K562 (cell line): ENCODE measurements at regions not wholly inside any gene's neighbourhood (a gene's known extent, or its start where the extent isn't known, plus 50 kb on each side); places are given as distances from the start of the nearest gene placed in this dataset.

Experiments
- ATAC-seq: fragments of 200-7000 bp; cut with Tn5 transposase; 3 replicates; pipeline ENCODE4 v1.9.1; 2020; ENCODE audit warnings: moderate library complexity
- BruUV-seq: library from RNA; stranded (reverse); fragments of 400-500 nt; replicated peaks from 2 replicates; lab custom pipeline; 2021; lab: Mats Ljungman, UMichigan
- CTCF ChIA-PET: fragments of 300-600 bp; formaldehyde crosslinking; extraction: SDS; loops from one replicate; lab custom pipeline; 2021; ENCODE audit warnings: low intra/inter-chr PET ratio; lab: Yijun Ruan, JAX
- POLR2A ChIA-PET: fragments of 300-600, 350-650 bp; sonication (Branson Sonifier 250); formaldehyde crosslinking; extraction: SDS; loops from one replicate; lab custom pipeline; 2021; ENCODE audit warnings: antibody characterized with exemption, inconsistent platforms; lab: Yijun Ruan, JAX
- DNase-seq, 4 experiments: peaks; one replicate each; pipeline versions ENCODE4 v3.0.0 to v3.0.0-alpha.2; 2011 to 2018; ENCODE audit warnings: low spot score in 3 of 4, mixed read lengths in 3 of 4; ENCODE audit errors: extremely low read depth in 1 of 4
- FAIRE-seq: peaks from 2 replicates; lab custom pipeline; 2011; peaks lifted over from hg19 to GRCh38; lab: Jason Lieb, UNC
- H2AFZ ChIP-seq: 2 replicates; pipeline ENCODE4 v1.6.0; 2011; ENCODE audit warnings: low read depth, low read length, control low read depth, inconsistent platforms
- H3K27ac ChIP-seq: fragments of 200-600 bp; 3 replicates; pipeline ENCODE4 v1.8.0; 2011; ENCODE audit warnings: low read depth, mild to moderate bottlenecking, control low read depth, inconsistent platforms, low read length, moderate library complexity, mixed read lengths; ENCODE audit errors: extremely low read depth
- H3K27me3 ChIP-seq, 2 experiments: fragments of 300-600 bp in 1 of 2; 2 replicates in 1 of 2; 3 replicates in 1 of 2; pipeline versions ENCODE4 v1.6.0 to v1.8.0; 2011; ENCODE audit warnings: inconsistent platforms in 2 of 2, low read length in 2 of 2, mild to moderate bottlenecking in 1 of 2, mixed read lengths in 1 of 2, moderate library complexity in 1 of 2; ENCODE audit not compliant: control insufficient read depth in 2 of 2, insufficient read depth in 2 of 2
- H3K36me3 ChIP-seq: fragments of 300-600 bp; 3 replicates; pipeline ENCODE4 v1.8.0; 2011; ENCODE audit warnings: mild to moderate bottlenecking, low read length, inconsistent platforms; ENCODE audit not compliant: control insufficient read depth, insufficient read depth
- H3K4me1 ChIP-seq, 2 experiments: fragments of 200-600 bp in 1 of 2; replicated peaks in 1 of 2; 2 replicates in 1 of 2; 3 replicates in 1 of 2; pipeline versions ENCODE4 v1.5.1 to v1.8.0; 2011; ENCODE audit warnings: inconsistent platforms in 2 of 2, low read length in 2 of 2, mild to moderate bottlenecking in 1 of 2, mixed read lengths in 1 of 2, moderate library complexity in 1 of 2; ENCODE audit not compliant: control insufficient read depth in 2 of 2, insufficient read depth in 2 of 2
- H3K4me2 ChIP-seq: 2 replicates; pipeline ENCODE4 v1.6.1; 2011; ENCODE audit warnings: low read length, control low read depth, inconsistent platforms, mixed read lengths; ENCODE audit not compliant: insufficient read depth
- H3K4me3 ChIP-seq: fragments of 200-600 bp; sonication (generic), shearing (Covaris generic); 2 replicates; pipeline ENCODE4 v1.5.1; 2016; ENCODE audit warnings: control low read depth, inconsistent platforms
- H3K79me2 ChIP-seq: fragments of 200-600 bp; 3 replicates; pipeline ENCODE4 v1.8.0; 2011; ENCODE audit warnings: low read length, inconsistent platforms; ENCODE audit not compliant: control insufficient read depth, insufficient read depth
- H3K9ac ChIP-seq, 2 experiments: 2 replicates each; pipeline versions ENCODE4 v1.6.0 to v1.6.1; 2011; ENCODE audit warnings: low read depth in 2 of 2, low read length in 2 of 2, control low read depth in 1 of 2, inconsistent platforms in 1 of 2, mild to moderate bottlenecking in 1 of 2, mixed read lengths in 1 of 2; ENCODE audit not compliant: insufficient read depth in 1 of 2
- H3K9me1 ChIP-seq: one replicate; pipeline ENCODE4 v1.6.0; 2011; ENCODE audit warnings: inconsistent platforms, mild to moderate bottlenecking, low read length, moderate library complexity; ENCODE audit not compliant: control insufficient read depth, insufficient read depth
- H3K9me3 ChIP-seq: replicated peaks from 2 replicates; pipeline ENCODE4 v1.5.1; 2011; ENCODE audit warnings: low read depth, low read length, inconsistent platforms; ENCODE audit not compliant: control insufficient read depth, insufficient read depth
- H4K20me1 ChIP-seq: replicated peaks from 2 replicates; pipeline ENCODE4 v1.6.1; 2011; ENCODE audit warnings: low read length, inconsistent platforms, mixed read lengths; ENCODE audit not compliant: control insufficient read depth, insufficient read depth
- PTTG1 ChIP-seq: fragments of 450-650 bp; IDR thresholded peaks from 2 replicates; pipeline ENCODE4 v1.6.1; 2016; ENCODE audit warnings: low read depth, mild to moderate bottlenecking, missing genetic modification characterization, missing compliant biosample characterization
- SREBF2 ChIP-seq: sonication (generic); formaldehyde crosslinking; IDR thresholded peaks from 2 replicates; pipeline ENCODE4 v1.4.0; 2020; ENCODE audit warnings: mild to moderate bottlenecking, missing genetic modification reagents
- TAF1 ChIP-seq: IDR thresholded peaks from 2 replicates; pipeline ENCODE4 v1.6.1; 2011; ENCODE audit warnings: mild to moderate bottlenecking, low read length, moderate library complexity; ENCODE audit not compliant: insufficient read depth, control insufficient read depth, severe bottlenecking; ENCODE audit errors: extremely low read depth
- ZNF717 ChIP-seq: fragments of 250-450 bp; sonication (Bioruptor Pico); IDR thresholded peaks from 2 replicates; pipeline ENCODE4 v1.5.0; 2021
- WGBS: fragments of 100-300 bp; shearing (Covaris generic); methylation state at CpG from one replicate; pipeline ENCODE4 v1.1.6; 2016; ENCODE audit warnings: low coverage, mixed read lengths; ENCODE audit not compliant: insufficient coverage; ENCODE audit errors: missing lambda C conversion rate; 5-methylcytosine and 5-hydroxymethylcytosine counted together
- in situ Hi-C: fragments of 300-500 bp; cut with MboI; formaldehyde crosslinking; loops from 4 replicates; pipeline ENCODE4 v1.15.0; 2018; ENCODE audit warnings: inconsistent platforms, mixed read lengths
- intact Hi-C: fragments of 100-400 bp; cut with micrococcal nuclease; formaldehyde crosslinking; loops from 2 replicates; pipeline ENCODE4 v1.14.2; 2022
- TF ChIP-seq, protein P1 (sequence below): sonication (generic); IDR thresholded peaks from 2 replicates; pipeline ENCODE4 v1.6.1; 2016
- TF ChIP-seq, protein P2 (sequence below): fragments of 250-450 bp; sonication (Bioruptor Pico); IDR thresholded peaks from 2 replicates; pipeline ENCODE4 v1.5.0; 2020; ENCODE audit warnings: mild to moderate bottlenecking
- TF ChIP-seq, protein P3 (sequence below): fragments of 450-650 bp; formaldehyde crosslinking; IDR thresholded peaks from 2 replicates; pipeline ENCODE4 v1.4.0; 2020; ENCODE audit warnings: mild to moderate bottlenecking, moderate library complexity

DNA sequence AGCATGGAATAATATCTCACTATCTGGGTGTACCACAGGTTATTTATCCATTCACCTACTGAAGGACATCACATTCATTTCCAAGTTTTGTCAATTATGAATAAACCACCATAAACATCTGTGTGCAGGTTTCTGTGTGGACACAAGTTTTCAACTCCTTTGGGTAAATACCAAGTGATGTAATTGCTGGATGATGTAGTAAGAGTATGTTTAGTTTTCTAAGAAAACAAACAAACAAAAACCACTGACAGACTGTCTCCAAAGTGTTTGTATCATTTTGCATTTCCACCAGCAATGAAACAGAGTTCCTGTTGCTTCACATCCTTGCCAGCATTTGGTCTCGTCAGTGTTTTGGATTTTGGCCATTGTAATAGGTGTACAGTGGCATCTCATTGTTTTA, 435.7 kb upstream of the PROX1 start:
- ATAC-seq: no peak
- CTCF ChIA-PET: interaction anchor here (0.6 kb wide), 1 partner anchor 715 kb away, joined by 4 read pairs; no protein-coding TSS in a partner anchor
- POLR2A ChIA-PET: no interaction called here

GRCh38 chr1:213560226-213560625, 427.5 kb upstream of the PROX1 start:
- TF ChIP-seq ZNF717 (no peak), PTTG1 (no peak), TAF1 (no peak)
- TF ChIP-seq, protein P1, sequence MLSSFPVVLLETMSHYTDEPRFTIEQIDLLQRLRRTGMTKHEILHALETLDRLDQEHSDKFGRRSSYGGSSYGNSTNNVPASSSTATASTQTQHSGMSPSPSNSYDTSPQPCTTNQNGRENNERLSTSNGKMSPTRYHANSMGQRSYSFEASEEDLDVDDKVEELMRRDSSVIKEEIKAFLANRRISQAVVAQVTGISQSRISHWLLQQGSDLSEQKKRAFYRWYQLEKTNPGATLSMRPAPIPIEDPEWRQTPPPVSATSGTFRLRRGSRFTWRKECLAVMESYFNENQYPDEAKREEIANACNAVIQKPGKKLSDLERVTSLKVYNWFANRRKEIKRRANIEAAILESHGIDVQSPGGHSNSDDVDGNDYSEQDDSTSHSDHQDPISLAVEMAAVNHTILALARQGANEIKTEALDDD: no peak
- TF ChIP-seq, protein P2, sequence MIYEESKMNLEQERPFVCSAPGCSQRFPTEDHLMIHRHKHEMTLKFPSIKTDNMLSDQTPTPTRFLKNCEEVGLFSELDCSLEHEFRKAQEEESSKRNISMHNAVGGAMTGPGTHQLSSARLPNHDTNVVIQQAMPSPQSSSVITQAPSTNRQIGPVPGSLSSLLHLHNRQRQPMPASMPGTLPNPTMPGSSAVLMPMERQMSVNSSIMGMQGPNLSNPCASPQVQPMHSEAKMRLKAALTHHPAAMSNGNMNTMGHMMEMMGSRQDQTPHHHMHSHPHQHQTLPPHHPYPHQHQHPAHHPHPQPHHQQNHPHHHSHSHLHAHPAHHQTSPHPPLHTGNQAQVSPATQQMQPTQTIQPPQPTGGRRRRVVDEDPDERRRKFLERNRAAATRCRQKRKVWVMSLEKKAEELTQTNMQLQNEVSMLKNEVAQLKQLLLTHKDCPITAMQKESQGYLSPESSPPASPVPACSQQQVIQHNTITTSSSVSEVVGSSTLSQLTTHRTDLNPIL: no peak
- TF ChIP-seq, protein P3, sequence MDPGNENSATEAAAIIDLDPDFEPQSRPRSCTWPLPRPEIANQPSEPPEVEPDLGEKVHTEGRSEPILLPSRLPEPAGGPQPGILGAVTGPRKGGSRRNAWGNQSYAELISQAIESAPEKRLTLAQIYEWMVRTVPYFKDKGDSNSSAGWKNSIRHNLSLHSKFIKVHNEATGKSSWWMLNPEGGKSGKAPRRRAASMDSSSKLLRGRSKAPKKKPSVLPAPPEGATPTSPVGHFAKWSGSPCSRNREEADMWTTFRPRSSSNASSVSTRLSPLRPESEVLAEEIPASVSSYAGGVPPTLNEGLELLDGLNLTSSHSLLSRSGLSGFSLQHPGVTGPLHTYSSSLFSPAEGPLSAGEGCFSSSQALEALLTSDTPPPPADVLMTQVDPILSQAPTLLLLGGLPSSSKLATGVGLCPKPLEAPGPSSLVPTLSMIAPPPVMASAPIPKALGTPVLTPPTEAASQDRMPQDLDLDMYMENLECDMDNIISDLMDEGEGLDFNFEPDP (CRISPR knock-in tag): no peak
- Histone ChIP-seq H3K9ac (no peak overlapping the region), H3K4me1 (no peaks in the 10 kb centered on the region), H3K27me3 (no peaks in the 10 kb centered on the region), H3K9me1 (no peaks in the 10 kb centered on the region), H3K79me2 (no peaks in the 10 kb centered on the region), H4K20me1 (no peaks in the 10 kb centered on the region), H3K9me3 (no peaks in the 10 kb centered on the region; the same call in 1 of the 2 replicates), H3K4me3 (no peak overlapping the region), H3K27ac (no peak overlapping the region), H2AFZ (no peak overlapping the region), H3K4me2 (no peak overlapping the region), H3K36me3 (no peaks in the 10 kb centered on the region)
- DNase-seq: no peak
- 0% methylated on average over 3 of the region's 3 CpGs for WGBS
- in situ Hi-C loops: no loop called here
- ChIA-PET POLR2A (interaction anchor here (0.9 kb wide), 1 partner anchor 262 kb away, joined by 3 read pairs; no protein-coding TSS in a partner anchor), CTCF (no interaction called here)
- intact Hi-C loops: no loop called here
- no peak for FAIRE-seq
- BruUV-seq: no TSS peak
- ATAC-seq: no peak

More for the DNA sequence above, 435.7 kb upstream of the PROX1 start:
- FAIRE-seq (no peak), DNase-seq (no peak)
- H3K27ac ChIP-seq: no peak overlapping the region
- in situ Hi-C loops (no loop called here), intact Hi-C loops (no loop called here)
- no peaks in the 10 kb centered on the region for H3K9me1 ChIP-seq
- H3K4me2 ChIP-seq: no peak overlapping the region
- no peaks in the 10 kb centered on the region for H3K79me2 ChIP-seq
- no peaks in the 10 kb centered on the region for H3K36me3 ChIP-seq
- TF ChIP-seq SREBF2 (CRISPR knock-in tag): no peak
- no peak overlapping the region for H3K4me3 ChIP-seq
- H3K27me3 ChIP-seq: no peaks in the 10 kb centered on the region
- BruUV-seq: no TSS peak
- no peaks in the 10 kb centered on the region for H3K4me1 ChIP-seq
- no peak overlapping the region for H3K9ac ChIP-seq
- H4K20me1 ChIP-seq: no peaks in the 10 kb centered on the region
- 0% methylated on average over 1 of the region's 1 CpG for WGBS
- H2AFZ ChIP-seq: no peak overlapping the region
- H3K9me3 ChIP-seq: no peaks in the 10 kb centered on the region
